ENCODE measurements at regions not wholly inside any gene's neighbourhood (a gene's known extent, or its start where the extent isn't known, plus 50 kb on each side); places are given as distances from the start of the nearest gene placed in this dataset.

DNA sequence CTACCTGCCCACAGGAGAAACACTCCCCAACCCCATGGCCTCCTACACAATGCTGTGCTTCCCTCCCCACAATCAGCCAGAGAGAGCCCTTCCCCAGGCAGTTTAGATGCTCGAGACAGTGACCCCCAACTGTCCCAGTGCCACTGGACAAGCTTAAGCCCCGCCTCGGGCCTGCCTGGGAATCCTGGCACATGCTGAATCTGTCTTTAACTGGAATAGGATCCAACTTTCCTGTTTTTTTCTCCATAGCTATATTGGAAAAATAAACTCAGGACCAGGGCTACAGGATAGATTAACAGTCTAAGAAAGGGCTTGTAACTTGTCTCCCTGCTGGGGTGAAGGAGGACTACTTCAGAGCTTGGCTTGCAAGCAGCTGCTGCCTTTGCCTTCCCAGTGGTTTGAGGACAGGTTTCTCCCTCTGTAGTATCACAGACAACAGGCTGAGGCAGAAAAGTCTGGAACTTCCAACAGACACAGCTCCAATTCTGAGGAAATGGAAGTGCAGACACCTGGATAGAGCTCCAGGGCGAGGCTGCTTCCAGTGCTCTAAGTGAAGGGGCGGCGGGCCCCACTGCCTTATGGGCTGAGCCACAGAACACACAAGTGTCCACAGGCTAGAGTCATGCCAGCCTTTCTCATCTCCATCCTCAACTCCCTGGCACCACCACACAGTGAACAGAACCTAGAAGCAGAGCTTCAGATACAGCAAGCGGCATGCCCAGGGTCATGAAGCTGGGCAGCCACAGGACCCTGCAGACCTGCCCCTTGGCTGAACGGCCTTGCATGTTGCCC lies 228.3 kb downstream of the TUBA3C start:
- H3K27ac ChIP-seq (replicated peaks), result no peak overlapping the region
- TF ChIP-seq, protein P1, sequence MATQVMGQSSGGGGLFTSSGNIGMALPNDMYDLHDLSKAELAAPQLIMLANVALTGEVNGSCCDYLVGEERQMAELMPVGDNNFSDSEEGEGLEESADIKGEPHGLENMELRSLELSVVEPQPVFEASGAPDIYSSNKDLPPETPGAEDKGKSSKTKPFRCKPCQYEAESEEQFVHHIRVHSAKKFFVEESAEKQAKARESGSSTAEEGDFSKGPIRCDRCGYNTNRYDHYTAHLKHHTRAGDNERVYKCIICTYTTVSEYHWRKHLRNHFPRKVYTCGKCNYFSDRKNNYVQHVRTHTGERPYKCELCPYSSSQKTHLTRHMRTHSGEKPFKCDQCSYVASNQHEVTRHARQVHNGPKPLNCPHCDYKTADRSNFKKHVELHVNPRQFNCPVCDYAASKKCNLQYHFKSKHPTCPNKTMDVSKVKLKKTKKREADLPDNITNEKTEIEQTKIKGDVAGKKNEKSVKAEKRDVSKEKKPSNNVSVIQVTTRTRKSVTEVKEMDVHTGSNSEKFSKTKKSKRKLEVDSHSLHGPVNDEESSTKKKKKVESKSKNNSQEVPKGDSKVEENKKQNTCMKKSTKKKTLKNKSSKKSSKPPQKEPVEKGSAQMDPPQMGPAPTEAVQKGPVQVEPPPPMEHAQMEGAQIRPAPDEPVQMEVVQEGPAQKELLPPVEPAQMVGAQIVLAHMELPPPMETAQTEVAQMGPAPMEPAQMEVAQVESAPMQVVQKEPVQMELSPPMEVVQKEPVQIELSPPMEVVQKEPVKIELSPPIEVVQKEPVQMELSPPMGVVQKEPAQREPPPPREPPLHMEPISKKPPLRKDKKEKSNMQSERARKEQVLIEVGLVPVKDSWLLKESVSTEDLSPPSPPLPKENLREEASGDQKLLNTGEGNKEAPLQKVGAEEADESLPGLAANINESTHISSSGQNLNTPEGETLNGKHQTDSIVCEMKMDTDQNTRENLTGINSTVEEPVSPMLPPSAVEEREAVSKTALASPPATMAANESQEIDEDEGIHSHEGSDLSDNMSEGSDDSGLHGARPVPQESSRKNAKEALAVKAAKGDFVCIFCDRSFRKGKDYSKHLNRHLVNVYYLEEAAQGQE (IDR thresholded peaks at IDR 0.05; ENCODE audit: insufficient replicate concordance, low read depth), result no peak
- TF ChIP-seq GABPA (IDR thresholded peaks at IDR 0.05; ENCODE audit: low read depth) (no peak), POLR2AphosphoS5 (IDR thresholded peaks at IDR 0.05; ENCODE audit: low read depth) (no peak), SPI1 (IDR thresholded peaks at IDR 0.05; ENCODE audit: borderline replicate concordance, low read depth) (no peak)
- TF ChIP-seq, protein P2, sequence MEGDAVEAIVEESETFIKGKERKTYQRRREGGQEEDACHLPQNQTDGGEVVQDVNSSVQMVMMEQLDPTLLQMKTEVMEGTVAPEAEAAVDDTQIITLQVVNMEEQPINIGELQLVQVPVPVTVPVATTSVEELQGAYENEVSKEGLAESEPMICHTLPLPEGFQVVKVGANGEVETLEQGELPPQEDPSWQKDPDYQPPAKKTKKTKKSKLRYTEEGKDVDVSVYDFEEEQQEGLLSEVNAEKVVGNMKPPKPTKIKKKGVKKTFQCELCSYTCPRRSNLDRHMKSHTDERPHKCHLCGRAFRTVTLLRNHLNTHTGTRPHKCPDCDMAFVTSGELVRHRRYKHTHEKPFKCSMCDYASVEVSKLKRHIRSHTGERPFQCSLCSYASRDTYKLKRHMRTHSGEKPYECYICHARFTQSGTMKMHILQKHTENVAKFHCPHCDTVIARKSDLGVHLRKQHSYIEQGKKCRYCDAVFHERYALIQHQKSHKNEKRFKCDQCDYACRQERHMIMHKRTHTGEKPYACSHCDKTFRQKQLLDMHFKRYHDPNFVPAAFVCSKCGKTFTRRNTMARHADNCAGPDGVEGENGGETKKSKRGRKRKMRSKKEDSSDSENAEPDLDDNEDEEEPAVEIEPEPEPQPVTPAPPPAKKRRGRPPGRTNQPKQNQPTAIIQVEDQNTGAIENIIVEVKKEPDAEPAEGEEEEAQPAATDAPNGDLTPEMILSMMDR (IDR thresholded peaks at IDR 0.05; ENCODE audit: insufficient read depth, low read length), result no peak
- H3K4me3 ChIP-seq (replicated peaks; ENCODE audit: insufficient read depth, low read length), result no peak overlapping the region
- H3K27me3 ChIP-seq (ENCODE audit: insufficient read depth, poor library complexity, severe bottlenecking), result no peaks in the 10 kb centered on the region
- DNase-seq (ENCODE audit: low read depth in 1 of 2, low spot score in 1 of 2), result no peak

DNA sequence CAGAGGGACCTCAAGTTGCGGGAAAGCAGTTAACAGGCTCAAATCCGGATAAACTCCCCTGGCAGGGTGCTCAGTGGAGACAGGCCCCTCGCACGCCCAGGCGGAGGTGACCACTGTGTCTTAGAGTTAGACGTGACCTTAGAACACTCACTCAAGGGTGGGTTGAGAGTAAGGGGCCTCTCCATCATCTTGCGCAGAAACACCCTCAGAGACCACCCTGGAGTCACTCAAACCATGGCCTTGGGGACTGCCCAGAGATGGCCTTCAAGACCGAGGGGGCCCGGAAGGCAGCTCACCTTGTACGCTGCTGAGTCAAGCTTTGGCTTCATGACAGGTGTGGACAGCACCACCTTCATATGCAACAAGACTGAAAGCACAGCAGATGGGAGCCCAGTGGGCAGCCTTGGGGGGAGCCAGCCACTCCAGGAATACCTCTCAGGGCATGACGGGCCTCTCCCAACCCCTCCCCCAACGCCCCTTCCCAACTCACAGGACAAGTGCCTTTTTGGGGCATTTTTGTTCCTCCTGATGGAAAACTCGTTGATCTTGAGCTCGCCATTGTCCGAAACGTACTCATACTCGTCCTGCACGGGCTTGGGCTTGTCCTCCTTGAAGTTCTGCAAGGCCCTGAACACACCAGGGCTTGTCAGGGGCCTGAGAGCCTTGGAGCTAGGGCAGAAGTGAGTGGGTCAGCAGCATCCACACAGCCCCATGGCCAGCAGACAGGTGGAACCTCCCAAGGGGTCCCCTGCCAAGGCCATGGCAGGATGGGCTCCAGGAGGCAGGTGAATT lies 229.2 kb downstream of the TUBA3C start:
- TF ChIP-seq, protein P2 (IDR thresholded peaks at IDR 0.05; ENCODE audit: insufficient read depth, low read length), result no peak
- no peak for TF ChIP-seq POLR2AphosphoS5 (IDR thresholded peaks at IDR 0.05; ENCODE audit: low read depth)
- no peak for TF ChIP-seq GABPA (IDR thresholded peaks at IDR 0.05; ENCODE audit: low read depth)
- TF ChIP-seq, protein P1 (IDR thresholded peaks at IDR 0.05; ENCODE audit: insufficient replicate concordance, low read depth), result no peak
- no peak for TF ChIP-seq SPI1 (IDR thresholded peaks at IDR 0.05; ENCODE audit: borderline replicate concordance, low read depth)
- H3K27ac ChIP-seq (replicated peaks), result no peak overlapping the region
- H3K27me3 ChIP-seq (ENCODE audit: insufficient read depth, poor library complexity, severe bottlenecking), result no peaks in the 10 kb centered on the region
- H3K4me3 ChIP-seq (replicated peaks; ENCODE audit: insufficient read depth, low read length), result no peak overlapping the region
- no peak for DNase-seq (ENCODE audit: low read depth in 1 of 2, low spot score in 1 of 2)

DNA sequence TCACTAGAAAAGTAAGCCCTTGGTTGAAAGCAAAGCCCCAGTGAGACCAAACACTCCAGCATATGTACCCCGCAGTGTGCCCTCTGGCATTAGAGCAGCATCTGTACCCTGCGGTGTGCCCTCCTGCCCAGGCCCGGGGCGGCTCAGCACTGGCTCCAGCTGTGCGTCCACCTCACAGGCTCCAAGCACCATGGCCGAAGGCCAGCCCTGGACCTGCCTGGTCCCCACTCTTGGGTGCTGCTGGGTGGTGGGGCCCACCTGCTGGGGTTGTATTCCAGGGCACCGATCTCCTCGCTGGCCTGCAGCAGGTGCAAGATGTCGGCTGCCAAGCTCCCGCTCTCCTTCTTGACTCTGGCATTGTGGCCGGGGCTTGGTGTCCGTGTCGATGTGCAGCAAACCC lies 230.2 kb downstream of the TUBA3C start:
- H3K27me3 ChIP-seq (ENCODE audit: insufficient read depth, poor library complexity, severe bottlenecking), result no peaks in the 10 kb centered on the region
- H3K4me3 ChIP-seq (replicated peaks; ENCODE audit: insufficient read depth, low read length), result no peak overlapping the region
- no peak for DNase-seq (ENCODE audit: low read depth in 1 of 2, low spot score in 1 of 2)
- no peak overlapping the region for H3K27ac ChIP-seq (replicated peaks)
- TF ChIP-seq, protein P1 (IDR thresholded peaks at IDR 0.05; ENCODE audit: insufficient replicate concordance, low read depth), result no peak
- TF ChIP-seq POLR2AphosphoS5 (IDR thresholded peaks at IDR 0.05; ENCODE audit: low read depth) (no peak), GABPA (IDR thresholded peaks at IDR 0.05; ENCODE audit: low read depth) (no peak), SPI1 (IDR thresholded peaks at IDR 0.05; ENCODE audit: borderline replicate concordance, low read depth) (no peak)
- TF ChIP-seq, protein P2 (IDR thresholded peaks at IDR 0.05; ENCODE audit: insufficient read depth, low read length), result no peak
